GM19351 (cell line): ENCODE measurements at regions not wholly inside any gene's neighbourhood (a gene's known extent, or its start where the extent isn't known, plus 50 kb on each side); places are given as distances from the start of the nearest gene placed in this dataset.
"Not testable (repeated sequence)": the region's sequence is repeated elsewhere in the genome, so short reads cannot be mapped to it uniquely, and the experiment has no call there.

ENCODE experiments used
- ATAC-seq: cut with Tn5 transposase; IDR thresholded peaks from one replicate; pipeline ENCODE4 v1.9.1; 2021; ENCODE audit warnings: mild to moderate bottlenecking, moderate library complexity; ENCODE audit not compliant: unreplicated experiment

- no peak for ATAC-seq
Measured at GRCh38 chr9:113664181-113664875, 200.8 kb downstream of the RGS3 start.

DNA sequence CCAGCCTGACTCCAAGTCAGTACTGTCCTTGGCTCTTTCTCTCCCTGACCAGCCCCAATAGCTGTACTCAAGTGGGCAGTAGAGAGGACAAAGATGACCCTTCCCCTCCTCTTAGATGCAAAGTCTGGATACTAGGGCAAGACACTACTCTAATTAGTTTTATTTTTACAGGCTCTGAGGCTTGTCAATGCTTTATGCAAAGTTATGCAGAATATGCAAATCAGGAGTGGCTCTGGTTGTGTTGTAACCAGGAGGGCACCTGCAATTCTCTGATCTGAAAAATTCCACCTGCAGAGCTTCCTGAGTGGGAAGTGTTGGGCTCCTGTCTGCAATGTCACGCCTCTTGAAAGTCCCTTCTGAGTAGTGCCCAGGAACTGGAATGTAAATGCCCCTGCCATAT, 201.5 kb downstream of the RGS3 start:
- ATAC-seq: no peak

GRCh38 chr9:113665756-113666155, 202.2 kb downstream of the RGS3 start:
- ATAC-seq: no peak

GRCh38 chr9:113668061-113668460, 204.5 kb downstream of the RGS3 start:
- ATAC-seq: no peak

DNA sequence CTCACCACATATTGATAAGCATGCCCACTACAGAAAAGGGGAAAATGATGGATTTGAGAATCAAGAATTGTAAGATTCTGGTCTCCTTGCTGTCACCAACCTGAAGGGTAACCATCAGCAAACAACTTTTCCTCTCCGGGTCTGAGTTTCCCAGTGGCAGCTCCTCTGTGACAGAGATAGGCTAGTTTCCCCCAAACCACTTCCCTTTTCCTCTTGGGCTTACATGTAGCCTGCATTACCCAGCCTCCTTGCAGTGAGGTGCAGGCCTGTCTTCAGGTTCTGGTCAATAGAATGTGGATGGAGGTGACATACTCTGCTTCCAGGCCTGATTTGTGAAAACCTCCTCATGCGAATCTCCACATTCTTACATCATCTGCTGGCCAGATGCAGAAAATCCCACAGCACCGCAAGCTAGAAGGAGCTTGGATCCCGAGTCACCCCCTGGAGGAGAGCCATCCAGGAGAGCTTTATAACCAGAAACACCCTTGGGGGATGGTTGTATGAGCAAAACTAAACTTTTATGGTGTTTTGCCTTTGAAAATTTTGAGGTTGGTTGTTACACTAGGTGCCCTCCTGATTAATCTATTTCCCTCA, 206.1 kb downstream of the RGS3 start:
- ATAC-seq: no peak

- no peak for ATAC-seq
Measured at GRCh38 chr9:113673726-113674125, 202.4 kb upstream of the ZNF618 start.

- no peak for ATAC-seq
Measured at GRCh38 chr9:113674436-113674835, 201.7 kb upstream of the ZNF618 start.

- no peak for ATAC-seq
Measured at GRCh38 chr9:113675475-113675941, 200.6 kb upstream of the ZNF618 start.

- no peak for ATAC-seq
Measured at GRCh38 chr9:113677057-113677456, 199.1 kb upstream of the ZNF618 start.

- ATAC-seq: no peak
Measured at GRCh38 chr9:113677569-113677968, 198.5 kb upstream of the ZNF618 start.

GRCh38 chr9:113678119-113678858, 197.8 kb upstream of the ZNF618 start:
- ATAC-seq: no peak

GRCh38 chr9:113678859-113679256, 197.3 kb upstream of the ZNF618 start:
- ATAC-seq: no peak

DNA sequence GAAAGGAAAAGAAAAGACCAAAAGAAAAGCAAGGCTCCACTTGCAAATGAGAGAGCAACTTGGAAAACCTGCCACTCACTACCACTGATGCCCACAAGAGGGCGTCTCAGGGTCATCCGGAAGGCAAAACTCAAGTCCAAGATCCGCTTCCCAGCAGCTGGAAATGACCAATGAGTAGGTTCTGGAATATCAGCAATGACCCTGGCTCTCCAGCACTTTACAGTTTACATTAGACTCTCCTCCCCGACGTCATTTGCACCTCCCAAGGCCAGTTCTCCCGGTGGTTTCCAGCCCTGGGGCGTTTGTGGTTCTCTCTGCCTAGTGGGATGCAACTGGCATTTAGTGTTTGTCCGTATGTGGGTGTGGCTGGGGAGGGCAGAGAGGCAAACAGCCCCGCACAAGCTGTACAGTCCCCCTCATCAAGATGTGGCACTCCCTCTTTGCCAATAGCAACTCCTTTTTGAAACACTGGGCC, 193.8 kb upstream of the ZNF618 start:
- ATAC-seq: no peak

- ATAC-seq: not testable (repeated sequence)
Measured at GRCh38 chr9:113685636-113686035, 190.5 kb upstream of the ZNF618 start.

DNA sequence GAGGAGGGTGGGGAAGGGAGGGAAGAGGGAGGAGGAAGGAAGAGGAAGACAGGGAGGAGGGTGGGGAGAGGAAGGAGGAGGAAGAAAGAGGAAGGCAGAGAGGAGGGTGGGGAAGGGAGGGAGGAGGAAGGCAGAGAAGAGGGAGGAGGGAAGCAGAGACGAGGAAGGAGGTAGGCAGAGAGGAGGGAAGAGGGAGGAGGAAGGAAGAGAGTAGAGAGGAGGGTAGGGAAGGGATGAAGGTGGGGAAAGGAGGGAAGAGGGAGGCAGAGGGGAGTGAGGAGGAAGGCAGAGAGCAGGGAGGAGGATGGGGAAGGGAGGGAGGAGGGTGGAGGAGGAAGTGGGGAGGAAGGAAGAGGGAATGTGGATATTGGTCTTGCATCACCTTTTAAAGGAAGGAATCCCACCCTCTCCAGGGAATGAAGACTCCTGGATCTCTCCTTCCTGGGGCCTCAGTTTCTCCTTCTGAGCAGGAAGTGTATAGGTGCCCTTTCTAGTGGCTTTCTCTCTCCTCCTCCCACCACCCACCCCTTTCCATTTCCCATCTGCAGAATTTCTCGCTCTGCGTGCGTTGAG, 188.9 kb upstream of the ZNF618 start:
- ATAC-seq: no peak

GRCh38 chr9:113687680-113688371, 188.3 kb upstream of the ZNF618 start:
- no peak for ATAC-seq

- peak; percentile 62 for ATAC-seq
Measured at GRCh38 chr9:113690055-113690740, 185.9 kb upstream of the ZNF618 start.

GRCh38 chr9:113692256-113692655, 183.9 kb upstream of the ZNF618 start:
- no peak for ATAC-seq

DNA sequence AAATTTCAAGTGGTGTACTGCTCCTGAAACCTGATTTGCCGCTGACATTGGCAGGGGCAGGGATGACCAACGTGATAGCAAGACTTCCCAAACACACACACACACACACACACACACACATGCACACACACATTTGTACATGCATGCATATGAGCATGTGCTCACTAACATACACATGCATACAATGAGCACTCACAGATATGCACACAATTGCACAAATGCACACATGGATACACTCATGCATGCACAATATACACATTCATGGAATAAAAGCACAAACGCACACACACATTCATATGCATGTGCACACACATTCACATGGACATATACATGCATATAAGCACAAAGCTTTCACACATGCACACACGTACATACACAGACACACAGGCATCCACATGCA, 181.2 kb upstream of the ZNF618 start:
- no peak for ATAC-seq

DNA sequence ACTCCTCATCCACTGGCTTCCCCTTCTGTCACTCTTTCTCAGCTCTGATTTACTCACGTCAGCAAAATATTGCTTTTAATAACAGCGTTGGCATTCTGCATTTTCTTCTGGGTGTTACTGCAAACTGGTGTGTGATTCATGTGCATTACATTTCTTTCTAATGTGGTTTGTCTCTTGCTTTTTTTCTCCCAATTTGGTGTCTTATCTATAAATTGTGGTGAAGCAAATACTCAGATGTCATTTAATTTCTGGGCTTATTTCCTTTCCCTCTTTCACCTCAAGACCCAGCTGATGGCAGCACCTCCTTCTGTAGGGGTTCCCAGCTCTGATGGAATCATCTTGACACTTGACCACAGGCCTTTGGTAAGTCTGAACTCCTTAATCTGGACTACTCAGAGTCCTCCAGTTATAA, 180.7 kb upstream of the ZNF618 start:
- no peak for ATAC-seq
